ENCODE measurements at regions not wholly inside any gene's neighbourhood (a gene's known extent, or its start where the extent isn't known, plus 50 kb on each side); places are given as distances from the start of the nearest gene placed in this dataset.
"Not testable (repeated sequence)": the region's sequence is repeated elsewhere in the genome, so short reads cannot be mapped to it uniquely, and the experiment has no call there.

GRCh38 chr10:46774945-46775667 is 136.1 kb upstream of the PTPN20 start:
- H3K36me3 ChIP-seq (replicated peaks; ENCODE audit: control insufficient read depth, insufficient read depth, low read length) = not testable (repeated sequence)

DNA sequence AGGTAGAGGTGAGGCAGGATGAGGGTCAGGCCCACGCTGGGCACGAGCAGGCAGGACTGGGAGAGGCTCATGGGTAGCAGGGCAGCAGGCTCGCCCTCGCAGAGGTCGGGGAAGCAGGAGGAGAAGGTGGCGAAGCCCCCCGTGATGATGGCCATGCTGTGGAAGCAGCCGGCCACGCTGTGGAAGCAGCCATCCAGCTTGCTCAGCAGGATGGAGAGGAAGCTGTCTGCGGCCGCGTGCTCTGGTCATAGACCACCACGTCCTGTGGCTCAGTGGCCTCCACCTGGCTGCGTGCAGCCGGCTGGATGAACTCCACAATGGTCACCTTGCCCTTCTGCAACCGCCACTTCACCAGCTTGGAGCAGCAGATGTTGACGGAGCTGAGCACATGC is 135.6 kb upstream of the PTPN20 start:
- H3K36me3 ChIP-seq (replicated peaks; ENCODE audit: control insufficient read depth, insufficient read depth, low read length); DNase-seq; H3K27me3 ChIP-seq (ENCODE audit: control insufficient read depth, insufficient read depth, low read length); H3K4me3 ChIP-seq (ENCODE audit: insufficient read depth, low read depth, low read length): not testable (repeated sequence)

More at GRCh38 chr10:46774945-46775667, 136.1 kb upstream of the PTPN20 start:
- not testable (repeated sequence) for H3K27me3 ChIP-seq (ENCODE audit: control insufficient read depth, insufficient read depth, low read length); H3K4me3 ChIP-seq (ENCODE audit: insufficient read depth, low read depth, low read length); DNase-seq

DNA sequence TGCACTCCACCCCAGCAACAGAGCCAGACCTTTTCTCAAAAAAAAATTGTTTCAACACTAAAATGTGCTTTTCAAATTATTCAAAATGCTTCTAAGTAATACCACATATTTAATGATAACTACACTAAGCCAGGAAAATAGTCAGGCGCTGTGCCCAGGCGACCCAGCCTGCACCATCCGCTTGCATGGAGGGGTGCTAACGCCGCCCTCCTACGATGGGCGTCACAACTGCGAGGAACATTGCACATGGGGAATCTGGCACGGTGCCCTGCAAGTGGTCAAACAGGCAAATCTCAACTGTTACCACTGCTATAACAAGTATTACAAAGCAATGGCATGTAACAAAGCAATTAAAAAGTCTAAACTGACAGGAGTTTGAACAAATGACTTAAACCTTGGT is 131.7 kb upstream of the PTPN20 start:
- not testable (repeated sequence) for H3K27me3 ChIP-seq (ENCODE audit: control insufficient read depth, insufficient read depth, low read length); DNase-seq; H3K4me3 ChIP-seq (ENCODE audit: insufficient read depth, low read depth, low read length); H3K36me3 ChIP-seq (replicated peaks; ENCODE audit: control insufficient read depth, insufficient read depth, low read length)

DNA sequence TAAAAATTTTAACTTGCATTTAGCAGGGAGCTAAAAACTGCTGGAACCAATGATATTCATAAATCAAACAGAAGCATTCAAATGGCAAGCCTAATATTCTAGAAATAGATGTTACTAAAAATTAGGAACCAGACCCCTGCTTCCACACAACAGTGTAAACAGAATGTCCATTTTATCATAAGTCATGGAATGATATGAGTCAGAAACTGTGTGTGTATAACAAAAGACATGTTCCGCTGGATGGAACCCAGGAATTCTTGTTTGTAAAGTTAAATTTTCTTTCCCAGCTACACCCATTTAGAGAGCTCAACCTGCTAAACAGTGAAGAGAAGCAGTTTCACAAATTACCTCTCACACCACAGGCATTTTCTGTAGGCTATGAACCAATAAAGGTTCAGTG is 131.1 kb upstream of the PTPN20 start:
- H3K27me3 ChIP-seq (ENCODE audit: control insufficient read depth, insufficient read depth, low read length); H3K4me3 ChIP-seq (ENCODE audit: insufficient read depth, low read depth, low read length); DNase-seq; H3K36me3 ChIP-seq (replicated peaks; ENCODE audit: control insufficient read depth, insufficient read depth, low read length): not testable (repeated sequence)

GRCh38 chr10:46781001-46781400 is 130.2 kb upstream of the PTPN20 start:
- H3K36me3 ChIP-seq (replicated peaks; ENCODE audit: control insufficient read depth, insufficient read depth, low read length); DNase-seq; H3K4me3 ChIP-seq (ENCODE audit: insufficient read depth, low read depth, low read length); H3K27me3 ChIP-seq (ENCODE audit: control insufficient read depth, insufficient read depth, low read length): not testable (repeated sequence)

GRCh38 chr10:46782001-46782874 is 129.0 kb upstream of the PTPN20 start:
- not testable (repeated sequence) for H3K27me3 ChIP-seq (ENCODE audit: control insufficient read depth, insufficient read depth, low read length); DNase-seq

GRCh38 chr10:46784665-46785064 is 126.6 kb upstream of the PTPN20 start:
- not testable (repeated sequence) for H3K4me3 ChIP-seq (ENCODE audit: insufficient read depth, low read depth, low read length); DNase-seq; H3K36me3 ChIP-seq (replicated peaks; ENCODE audit: control insufficient read depth, insufficient read depth, low read length); H3K27me3 ChIP-seq (ENCODE audit: control insufficient read depth, insufficient read depth, low read length)

More at GRCh38 chr10:46782001-46782874, 129.0 kb upstream of the PTPN20 start:
- H3K4me3 ChIP-seq (ENCODE audit: insufficient read depth, low read depth, low read length); H3K36me3 ChIP-seq (replicated peaks; ENCODE audit: control insufficient read depth, insufficient read depth, low read length): not testable (repeated sequence)

GRCh38 chr10:46786125-46786517 is 125.1 kb upstream of the PTPN20 start:
- H3K36me3 ChIP-seq (replicated peaks; ENCODE audit: control insufficient read depth, insufficient read depth, low read length); DNase-seq; H3K27me3 ChIP-seq (ENCODE audit: control insufficient read depth, insufficient read depth, low read length): not testable (repeated sequence)
- H3K4me3 ChIP-seq (ENCODE audit: insufficient read depth, low read depth, low read length) = peak overlapping the region; percentile 34

DNA sequence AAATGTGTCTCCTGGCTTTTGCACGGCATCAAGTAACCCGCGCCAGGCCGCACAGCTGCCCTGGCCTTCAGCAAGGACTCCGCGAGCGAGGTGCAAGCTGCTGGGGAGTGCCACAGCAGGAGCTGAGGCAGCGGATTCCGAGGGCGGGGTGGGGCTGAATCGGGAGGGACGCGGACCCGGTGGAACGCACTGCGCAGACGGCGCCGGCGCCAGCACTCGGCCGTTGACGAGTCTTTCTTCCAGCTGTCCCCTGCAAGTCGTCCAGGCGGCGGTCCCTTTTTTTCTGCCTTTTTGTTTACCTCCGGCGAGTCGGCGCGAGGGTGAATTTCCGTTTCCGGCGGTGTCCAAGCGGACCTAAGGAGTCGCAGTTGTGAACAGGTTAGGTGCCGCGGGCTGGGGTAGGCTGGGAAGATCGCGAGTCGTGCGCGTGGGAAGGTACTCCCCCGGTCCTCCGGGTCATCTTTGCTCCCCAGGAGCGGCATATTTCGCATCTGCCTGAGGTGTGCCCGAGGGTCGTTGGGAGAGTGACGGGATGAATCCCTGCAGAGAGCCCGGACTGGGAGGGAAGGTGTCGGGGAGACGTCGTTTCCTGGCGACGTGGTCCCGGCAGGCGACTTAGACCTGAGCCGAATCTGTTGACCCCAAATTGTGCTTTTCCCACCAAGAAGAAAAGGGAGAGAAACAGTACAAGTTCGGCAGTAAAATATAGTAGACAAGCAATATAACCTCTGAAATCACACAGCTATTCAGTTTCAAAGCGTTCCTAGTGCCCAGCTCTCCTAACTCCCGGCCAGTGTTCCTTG is 124.5 kb upstream of the PTPN20 start:
- H3K36me3 ChIP-seq (replicated peaks; ENCODE audit: control insufficient read depth, insufficient read depth, low read length); H3K27me3 ChIP-seq (ENCODE audit: control insufficient read depth, insufficient read depth, low read length): not testable (repeated sequence)
- DNase-seq = peak; percentile 47
- H3K4me3 ChIP-seq (ENCODE audit: insufficient read depth, low read depth, low read length) = peak overlapping the region; percentile 66

DNA sequence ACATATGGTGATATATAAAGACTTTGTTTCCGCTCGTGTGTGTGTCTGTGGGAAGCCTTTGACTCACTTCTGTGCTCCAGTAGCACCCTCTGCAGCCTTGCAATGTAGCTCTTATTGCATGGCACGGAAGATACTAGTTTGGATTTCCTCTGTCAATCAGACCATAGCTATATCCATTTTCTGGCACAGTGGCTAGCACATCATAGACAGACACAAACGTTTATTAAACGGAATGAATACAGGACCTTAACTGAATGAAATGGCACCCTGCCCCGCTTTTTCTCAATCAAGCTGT is 124.0 kb upstream of the PTPN20 start:
- H3K36me3 ChIP-seq (replicated peaks; ENCODE audit: control insufficient read depth, insufficient read depth, low read length) = no peaks in the 10 kb centered on the region
- no peak for DNase-seq
- H3K27me3 ChIP-seq (ENCODE audit: control insufficient read depth, insufficient read depth, low read length) = no peaks in the 10 kb centered on the region
- peak overlapping the region; percentile 66 for H3K4me3 ChIP-seq (ENCODE audit: insufficient read depth, low read depth, low read length)

DNA sequence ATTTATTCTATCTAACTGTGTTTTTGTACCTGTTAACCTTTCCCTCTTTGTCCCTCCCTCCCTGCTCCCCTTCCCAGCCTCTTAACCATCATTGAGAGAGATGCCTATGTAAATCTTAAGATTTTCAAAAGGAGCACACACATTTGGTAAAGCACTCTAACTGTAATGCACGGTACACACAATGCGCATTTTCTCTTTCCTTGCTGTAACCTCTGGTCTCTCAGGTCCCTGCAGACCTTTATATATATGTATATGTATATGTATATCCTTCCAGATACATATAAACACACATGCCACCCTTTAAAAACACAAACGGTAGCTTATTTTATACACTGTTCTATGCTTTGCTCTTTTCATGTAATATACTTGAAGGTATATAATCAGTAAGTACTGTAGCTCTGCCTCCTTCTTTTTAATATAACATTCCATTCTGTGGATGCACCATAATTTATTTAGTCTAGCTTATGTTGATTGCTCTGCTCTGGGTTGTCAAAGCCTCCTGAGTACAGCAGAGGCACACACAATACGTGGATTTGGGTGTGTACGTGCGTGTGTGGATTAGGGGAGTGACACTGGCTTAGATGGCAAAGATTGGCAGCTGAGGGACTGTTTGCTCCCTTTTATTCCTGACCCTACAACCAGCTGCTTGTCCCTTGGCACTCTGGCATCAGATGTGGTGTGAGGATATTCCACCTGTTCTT is 118.4 kb upstream of the PTPN20 start:
- not testable (repeated sequence) for DNase-seq; H3K4me3 ChIP-seq (ENCODE audit: insufficient read depth, low read depth, low read length); H3K27me3 ChIP-seq (ENCODE audit: control insufficient read depth, insufficient read depth, low read length); H3K36me3 ChIP-seq (replicated peaks; ENCODE audit: control insufficient read depth, insufficient read depth, low read length)

DNA sequence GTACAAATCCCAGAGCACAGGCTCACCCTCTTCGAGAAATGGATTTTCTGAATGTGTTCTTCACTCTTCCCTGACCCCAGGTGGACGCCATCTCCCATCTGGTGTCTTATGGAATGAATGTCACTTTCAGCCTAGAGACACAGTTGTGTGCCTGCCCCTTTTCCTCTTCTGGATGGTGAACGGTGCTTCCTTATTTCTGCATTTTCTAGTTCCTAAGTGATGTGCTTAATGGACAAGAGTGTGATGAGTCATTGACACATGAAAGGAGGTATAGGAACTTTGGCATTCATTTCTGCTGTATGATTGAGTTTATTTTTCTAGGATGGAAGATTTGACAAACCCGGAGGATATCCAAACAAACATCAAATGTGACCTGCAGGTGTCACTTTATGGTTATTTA is 114.9 kb upstream of the PTPN20 start:
- not testable (repeated sequence) for DNase-seq; H3K4me3 ChIP-seq (ENCODE audit: insufficient read depth, low read depth, low read length); H3K36me3 ChIP-seq (replicated peaks; ENCODE audit: control insufficient read depth, insufficient read depth, low read length); H3K27me3 ChIP-seq (ENCODE audit: control insufficient read depth, insufficient read depth, low read length)

DNA sequence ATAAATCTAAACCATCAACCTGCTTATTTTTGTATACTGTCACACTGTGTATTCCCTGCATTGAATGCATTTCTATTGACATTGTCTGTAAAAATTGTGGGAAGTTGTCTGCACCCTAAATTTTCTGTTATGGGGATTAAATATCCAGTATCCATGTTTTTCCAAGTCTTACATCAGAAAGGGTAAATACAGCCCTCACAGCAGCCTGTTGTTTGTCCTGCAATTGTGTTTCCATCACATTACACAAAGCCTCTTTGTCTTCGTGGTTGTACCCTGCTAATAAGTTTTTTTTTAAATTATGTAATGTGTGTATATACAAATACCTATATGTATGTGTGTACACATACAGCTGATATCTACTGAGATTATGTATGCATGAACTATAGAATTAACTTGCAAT is 109.2 kb upstream of the PTPN20 start:
- not testable (repeated sequence) for H3K4me3 ChIP-seq (ENCODE audit: insufficient read depth, low read depth, low read length); H3K36me3 ChIP-seq (replicated peaks; ENCODE audit: control insufficient read depth, insufficient read depth, low read length); DNase-seq

GRCh38 chr10:46803082-46803481 is 108.1 kb upstream of the PTPN20 start:
- not testable (repeated sequence) for H3K27me3 ChIP-seq (ENCODE audit: control insufficient read depth, insufficient read depth, low read length); DNase-seq; H3K4me3 ChIP-seq (ENCODE audit: insufficient read depth, low read depth, low read length); H3K36me3 ChIP-seq (replicated peaks; ENCODE audit: control insufficient read depth, insufficient read depth, low read length)

More for the DNA sequence above, 109.2 kb upstream of the PTPN20 start:
- H3K27me3 ChIP-seq (ENCODE audit: control insufficient read depth, insufficient read depth, low read length) = not testable (repeated sequence)

All from H7 (cell line).